ENCODE measurements at regions not wholly inside any gene's neighbourhood (a gene's known extent, or its start where the extent isn't known, plus 50 kb on each side); places are given as distances from the start of the nearest gene placed in this dataset.
A peak's percentile ranks its signal among the peaks of the same experiment; 100 is the strongest.

DNA sequence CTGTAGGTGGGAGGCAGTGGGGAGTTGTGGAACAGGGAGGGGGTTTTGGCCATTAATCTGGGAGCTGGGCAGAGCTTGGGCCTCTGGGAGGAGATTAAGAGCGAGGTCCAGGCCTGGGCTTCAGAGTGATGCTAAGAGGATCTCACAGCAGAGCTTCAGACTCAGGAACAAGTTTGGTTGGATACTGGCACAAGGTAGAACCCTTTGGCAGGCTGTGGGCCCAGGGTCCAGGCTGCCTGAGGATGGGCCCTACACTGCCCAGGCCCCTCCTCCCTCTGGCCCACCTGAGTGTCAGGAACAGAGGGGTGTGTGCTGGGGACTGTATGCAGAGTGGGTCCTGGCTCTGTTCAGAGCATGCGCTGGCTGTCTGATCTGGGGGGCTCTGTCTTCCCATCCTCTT, 334.9 kb downstream of the CYP26B1 start:
- DNase-seq (ENCODE audit: low spot score) = no peak

DNA sequence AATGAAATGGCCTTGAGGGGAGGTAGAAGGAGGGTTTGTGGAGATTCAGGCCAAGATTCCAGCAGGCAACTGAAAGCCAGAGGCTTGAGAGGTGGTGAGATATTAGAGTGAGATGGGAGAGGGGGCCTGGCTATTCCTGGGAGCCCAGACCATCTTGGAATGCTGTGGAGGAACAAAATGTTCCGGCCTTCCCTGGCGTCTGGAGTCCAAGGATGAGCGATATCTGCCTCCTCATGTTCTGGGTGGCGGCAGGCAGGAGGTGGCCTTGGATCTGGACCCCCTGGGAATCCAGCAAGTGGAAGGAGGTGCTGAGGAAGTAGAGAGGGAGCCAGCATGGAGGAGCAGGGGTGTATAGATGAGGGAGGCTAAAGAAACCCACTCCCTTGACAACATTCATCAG, 335.9 kb downstream of the CYP26B1 start:
- DNase-seq (ENCODE audit: low spot score) = no peak

DNA sequence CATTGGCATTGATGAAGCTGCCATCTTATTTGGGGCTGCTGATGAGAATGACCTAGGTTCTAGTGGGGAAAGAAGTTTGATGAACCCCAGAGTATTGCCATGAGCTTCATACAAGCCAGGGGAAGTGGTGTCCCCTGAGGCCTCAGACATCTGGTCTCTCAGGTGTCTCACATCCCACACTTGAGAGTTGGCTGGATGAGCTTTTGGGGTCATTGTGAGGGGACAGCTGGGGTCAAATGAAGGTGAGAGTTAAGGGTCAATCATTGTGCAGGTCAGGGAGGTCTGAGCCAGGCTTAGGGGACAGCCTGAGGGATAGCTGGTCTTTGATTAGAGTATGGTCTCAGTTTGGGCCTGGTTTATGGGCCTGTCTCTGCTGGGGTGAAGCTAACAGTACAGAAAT, 336.5 kb downstream of the CYP26B1 start:
- DNase-seq (ENCODE audit: low spot score) = no peak

DNA sequence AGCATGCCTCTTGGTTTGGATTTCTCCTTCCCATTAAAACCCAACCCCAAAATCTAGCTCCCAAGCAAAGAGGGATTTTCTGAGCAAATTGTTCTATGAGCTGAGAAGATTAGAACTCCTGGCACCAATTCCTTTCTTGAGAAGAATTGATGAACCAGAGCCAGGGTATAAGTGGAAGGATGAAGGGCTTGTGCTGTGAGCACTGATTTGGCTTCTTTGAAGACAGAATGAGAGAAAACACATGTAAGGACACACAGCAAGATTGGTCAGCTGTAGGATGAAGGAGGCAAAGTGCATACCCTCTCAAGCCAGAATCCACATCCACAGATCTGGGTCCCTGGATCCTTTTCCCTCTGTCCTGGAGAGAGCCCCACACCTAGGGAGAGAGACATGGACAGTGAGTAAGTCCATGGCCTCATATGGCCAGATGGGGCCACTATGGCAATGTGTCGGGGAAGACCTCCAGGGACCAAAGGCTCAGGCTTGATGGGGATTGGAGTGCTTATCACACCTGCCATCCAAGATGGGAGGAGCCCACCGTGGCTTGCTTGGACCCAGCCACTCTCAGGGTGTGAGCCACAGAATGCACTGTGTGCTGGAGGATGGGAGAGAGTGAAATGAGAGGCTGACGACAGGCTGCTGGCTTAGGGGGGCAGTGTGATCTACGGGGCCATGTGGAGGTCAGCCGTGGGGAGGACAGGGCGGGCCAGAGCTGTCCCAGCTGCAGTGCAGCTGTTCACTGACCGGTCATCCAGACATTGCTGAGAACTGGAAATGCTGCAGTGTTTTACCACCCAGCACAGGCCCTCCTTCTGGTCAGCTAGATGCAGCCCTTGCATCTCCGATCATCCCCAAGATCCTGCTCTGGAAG, 339.8 kb downstream of the CYP26B1 start:
- DNase-seq (ENCODE audit: low spot score) = no peak

DNA sequence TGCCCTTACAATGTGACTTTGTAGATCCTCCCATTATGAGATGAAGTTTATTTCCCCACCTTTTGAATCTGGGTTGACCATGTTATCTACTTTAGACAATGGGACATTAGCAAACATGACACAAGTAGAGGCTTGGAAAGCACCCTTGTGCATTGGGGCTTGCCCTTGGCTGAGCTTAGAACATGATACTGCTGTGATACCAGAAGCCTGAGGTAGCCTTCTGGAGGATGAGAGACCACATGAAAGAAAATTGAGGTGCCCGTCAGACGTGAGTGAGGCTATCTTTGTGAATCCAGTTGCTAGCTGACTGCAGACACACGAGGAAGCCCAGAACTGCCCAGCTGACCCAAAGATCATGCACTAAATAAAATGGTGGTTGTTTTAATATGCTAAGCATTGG, 341.2 kb downstream of the CYP26B1 start:
- DNase-seq (ENCODE audit: low spot score) = no peak

DNA sequence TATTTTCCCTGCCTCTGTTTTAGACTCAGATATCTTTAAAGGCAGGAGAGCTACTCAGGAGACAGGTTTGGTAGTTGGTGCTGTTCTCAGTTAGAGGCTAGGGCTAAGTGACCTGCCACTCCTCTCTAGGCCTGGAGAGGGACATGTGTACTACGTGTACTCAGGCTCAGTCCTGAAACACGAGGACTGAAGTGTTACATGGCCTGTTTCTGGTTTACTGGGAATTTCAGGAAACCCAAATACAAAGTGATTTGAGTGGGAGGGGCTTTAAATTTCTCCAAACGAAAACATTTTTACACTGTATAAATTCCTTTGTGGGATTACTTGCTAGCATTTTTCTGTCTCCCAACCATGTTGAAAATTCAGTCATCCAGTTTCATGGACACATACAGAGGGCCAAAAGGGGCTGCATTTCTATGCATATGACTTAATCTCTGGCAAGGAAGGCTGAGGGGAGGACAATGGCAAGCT, 343.3 kb downstream of the CYP26B1 start:
- DNase-seq (ENCODE audit: low spot score) = no peak

DNA sequence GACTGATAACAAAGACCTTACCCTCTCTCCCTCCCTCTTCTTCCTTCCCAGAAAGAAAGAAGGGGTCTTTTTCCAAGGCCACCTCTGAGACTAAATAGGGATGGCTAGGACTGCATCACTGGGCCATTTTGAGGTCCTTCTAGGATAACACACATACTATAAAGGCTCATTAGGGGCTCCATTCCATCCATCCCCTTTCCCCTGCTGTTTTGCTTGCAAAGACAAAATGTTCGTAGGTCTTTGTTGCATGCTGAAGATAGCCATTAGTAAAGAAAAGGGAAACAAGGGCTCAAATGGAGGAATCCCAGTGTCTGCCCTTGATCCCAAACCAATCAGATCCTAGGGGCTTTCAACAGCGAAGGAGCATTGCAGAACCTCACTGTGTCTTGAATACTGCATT, 344.3 kb downstream of the CYP26B1 start:
- DNase-seq (ENCODE audit: low spot score) = no peak

DNA sequence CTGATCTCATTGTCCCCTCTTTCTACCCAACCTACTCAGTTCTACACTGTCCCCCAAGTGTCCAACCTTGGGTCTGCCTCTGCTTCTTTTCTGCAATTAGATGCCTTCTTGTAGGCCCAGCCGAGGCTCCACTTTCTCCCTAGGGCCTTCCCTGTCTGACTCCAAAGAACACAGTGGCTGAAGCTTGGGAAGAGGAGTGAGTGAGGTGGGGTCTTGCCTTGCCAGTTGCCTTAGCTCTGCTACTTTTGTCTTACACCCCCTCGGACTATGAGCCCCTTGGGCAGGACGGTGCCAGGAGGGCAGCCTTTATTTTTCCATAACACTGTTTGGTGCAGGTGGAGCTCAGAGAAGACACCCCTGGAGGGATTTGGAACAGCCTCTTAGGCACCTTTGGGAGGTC, 345.1 kb downstream of the CYP26B1 start:
- no peak for DNase-seq (ENCODE audit: low spot score)

DNA sequence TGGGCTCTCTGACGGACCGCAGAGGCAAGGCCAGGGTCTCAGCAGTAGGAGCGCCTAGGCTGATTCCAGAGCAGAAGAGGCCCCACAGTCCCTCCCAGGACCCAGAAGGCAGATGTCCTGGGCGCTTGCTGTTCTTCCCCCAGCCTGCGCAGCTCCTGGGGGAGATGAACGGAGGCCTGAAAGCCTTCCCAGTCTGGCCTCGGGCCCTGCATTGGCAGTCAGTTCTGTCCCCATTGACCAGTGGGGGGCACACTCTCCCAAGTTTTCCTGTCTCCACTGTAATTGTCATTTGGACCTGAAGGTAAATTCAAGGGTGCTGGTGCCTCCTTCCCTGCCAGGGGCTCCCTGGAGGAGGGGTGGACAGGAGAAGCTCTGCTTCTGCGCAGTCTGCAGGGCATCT, 345.7 kb downstream of the CYP26B1 start:
- DNase-seq (ENCODE audit: low spot score) = peak; percentile 76

DNA sequence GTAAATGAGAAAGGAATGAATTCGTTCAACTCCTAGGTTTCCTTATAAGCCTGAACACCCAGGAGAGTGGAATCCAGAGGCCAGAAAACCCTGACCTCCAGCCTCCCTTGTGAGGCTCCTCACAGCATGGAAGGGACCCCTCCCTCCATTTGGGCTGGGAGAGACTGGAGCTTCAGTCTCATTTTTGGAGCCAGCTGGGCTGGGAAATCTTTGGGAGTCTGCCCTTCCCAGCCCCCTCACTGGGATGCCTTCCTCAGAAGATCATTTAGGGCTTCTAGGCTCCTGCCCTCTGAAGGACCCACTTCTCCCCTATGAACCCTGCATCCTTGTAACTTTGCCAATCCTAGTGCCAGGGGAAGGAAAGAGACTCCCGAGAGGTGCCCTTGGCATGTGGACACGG, 346.1 kb downstream of the CYP26B1 start:
- no peak for DNase-seq (ENCODE audit: low spot score)

DNA sequence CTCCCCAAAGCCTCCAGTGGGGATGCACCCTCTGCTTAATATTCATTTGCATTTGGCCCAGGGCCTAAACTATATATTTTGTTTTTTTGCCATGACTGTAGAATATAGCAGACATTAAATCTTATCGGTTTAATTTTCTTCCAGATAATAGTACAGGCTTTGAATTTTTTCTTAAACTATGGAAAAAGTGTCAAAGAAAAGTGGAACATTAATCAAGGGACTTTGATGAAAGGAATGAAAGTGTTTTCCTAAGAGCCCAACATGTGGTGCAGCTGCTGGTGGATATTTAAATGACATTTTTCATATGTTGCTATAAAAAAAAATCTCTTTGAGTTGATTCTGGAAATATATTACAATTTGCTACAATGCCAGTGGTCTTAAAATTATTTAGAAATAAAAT, 346.8 kb downstream of the CYP26B1 start:
- no peak for DNase-seq (ENCODE audit: low spot score)

DNA sequence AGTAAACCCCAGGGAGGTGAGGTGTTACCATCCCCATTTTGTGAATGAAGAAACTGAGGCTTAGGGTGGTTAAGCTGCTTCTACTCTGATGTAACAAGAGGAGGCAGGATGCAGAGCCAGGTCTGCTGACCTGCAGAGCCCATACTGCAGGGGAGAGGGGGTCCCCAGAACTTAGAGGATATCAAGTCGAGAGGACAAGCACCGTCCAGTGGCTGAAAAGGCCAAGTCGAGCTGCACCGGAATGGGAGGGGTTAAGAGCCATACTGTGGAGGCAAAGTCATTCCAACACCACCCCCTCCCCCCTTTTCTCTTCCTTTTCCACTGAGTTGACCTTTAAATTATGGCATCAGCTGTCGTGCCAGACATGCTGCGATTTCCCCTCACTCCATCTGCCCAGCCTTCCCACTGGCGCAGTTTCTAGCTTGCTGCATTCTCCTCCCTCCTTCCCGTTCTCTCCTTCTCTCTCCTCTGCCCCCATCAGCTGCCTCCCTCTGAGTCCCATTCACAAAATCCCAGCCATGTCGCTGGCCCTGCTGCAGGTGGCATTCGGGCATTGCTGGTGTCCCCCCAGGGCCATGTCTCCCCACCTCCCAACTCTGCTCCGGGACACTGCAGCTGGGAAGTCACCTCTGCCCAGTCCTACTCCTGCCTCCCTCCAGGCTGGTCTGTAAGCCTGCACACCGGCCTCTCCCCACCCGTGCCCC, 346.9 kb downstream of the DYSF start:
- no peak for DNase-seq (ENCODE audit: low spot score)

DNA sequence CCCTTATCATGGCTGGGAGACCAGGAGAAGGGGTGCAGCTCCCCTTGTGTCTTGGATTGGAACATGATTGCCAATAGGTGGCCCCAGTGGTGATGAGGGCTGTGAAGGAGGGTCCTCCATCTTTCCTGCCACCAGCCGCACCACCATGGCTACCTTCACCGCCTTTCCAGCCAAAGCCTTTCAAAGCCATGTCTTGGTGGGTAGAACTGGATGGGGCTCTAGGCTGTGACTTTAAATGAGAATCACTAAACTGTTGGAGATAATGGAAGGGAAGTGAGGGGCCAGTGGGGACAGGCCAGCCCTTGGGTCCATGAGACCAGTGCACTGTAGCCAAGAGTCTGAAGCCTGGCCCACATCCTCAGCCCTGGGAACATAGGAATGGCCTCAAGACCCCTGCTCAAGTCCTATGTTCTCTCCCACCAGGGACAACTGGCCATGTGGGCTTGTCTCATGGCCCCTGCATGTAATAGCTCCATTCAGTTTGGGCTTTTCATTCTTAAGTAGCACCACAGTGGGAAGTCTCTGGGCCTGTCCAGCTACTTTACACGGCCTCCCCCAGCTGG, 345.7 kb downstream of the DYSF start:
- DNase-seq (ENCODE audit: low spot score) = no peak

DNA sequence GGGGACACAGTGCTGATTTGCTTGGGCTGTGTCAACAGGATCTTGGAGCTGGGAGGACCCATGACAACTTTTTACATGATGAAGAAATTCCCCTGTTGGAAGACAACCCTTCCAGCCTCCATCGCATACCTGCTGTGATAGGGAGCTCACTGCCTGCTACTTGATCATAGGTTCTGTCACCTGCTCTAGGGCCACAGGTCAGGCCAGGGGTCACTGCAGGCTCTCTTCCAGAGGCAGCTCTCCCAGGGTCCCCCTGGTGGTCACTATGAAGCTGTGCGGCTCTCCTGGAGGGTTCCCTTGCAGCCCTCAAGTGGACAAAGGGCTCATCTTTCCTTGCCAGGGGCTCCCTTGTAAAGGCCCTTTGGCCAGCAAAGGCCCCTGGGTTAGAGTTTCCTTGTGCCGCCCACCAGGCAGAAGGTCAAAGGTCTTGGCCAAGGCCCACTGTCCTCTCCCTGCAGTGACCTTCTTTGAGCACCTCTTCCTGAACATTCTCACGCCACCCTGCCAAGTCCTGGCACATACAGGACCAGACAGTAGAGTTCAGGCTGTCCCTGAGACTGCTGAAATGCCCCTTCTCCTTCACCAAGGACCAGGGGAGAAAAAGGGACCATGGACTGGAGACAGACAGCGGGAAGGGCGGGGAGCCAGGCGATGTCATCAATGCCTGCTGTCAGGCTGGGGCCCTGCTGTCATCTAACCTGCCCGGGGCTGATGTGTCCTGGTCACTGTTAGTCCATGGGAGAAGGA, 345.1 kb downstream of the DYSF start:
- DNase-seq (ENCODE audit: low spot score) = peak; percentile 55

DNA sequence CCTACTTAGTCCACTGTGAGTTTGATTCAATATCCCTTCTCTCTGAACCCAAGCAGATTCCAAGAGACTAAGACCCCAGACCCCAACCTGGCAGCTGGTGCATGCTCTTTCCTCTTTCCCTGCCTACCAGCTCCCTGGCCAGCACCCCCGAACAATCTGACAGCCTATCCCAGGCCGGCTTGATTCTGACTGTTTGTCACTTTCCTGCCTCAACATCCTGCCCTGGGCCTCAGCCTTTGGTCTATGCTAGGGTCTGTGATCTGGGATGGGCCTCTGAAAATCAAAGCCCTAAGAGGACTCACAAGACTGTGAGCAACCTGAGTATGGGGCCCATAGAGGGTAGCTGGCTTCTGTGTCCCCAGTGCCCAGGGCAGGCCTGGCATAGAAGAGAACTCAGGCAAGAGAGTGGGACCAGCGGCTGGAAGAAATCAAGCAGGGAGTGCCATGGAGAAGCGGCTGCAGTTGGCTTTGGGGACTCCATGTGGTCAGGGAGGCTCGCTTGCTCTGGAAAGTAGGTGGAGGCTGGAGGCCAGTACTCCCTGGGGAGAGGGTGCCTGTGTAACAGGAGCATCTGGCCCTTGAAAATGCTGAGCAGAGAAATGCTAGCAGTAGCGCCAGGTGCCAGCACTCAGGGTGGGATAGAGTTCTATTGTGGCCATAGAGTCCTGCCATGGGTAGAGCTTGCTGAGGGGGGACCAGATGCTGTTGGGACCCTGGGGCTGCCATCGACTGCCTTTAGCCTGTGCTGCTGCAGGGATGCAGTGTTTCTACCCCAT, 343.9 kb downstream of the DYSF start:
- no peak for DNase-seq (ENCODE audit: low spot score)

DNA sequence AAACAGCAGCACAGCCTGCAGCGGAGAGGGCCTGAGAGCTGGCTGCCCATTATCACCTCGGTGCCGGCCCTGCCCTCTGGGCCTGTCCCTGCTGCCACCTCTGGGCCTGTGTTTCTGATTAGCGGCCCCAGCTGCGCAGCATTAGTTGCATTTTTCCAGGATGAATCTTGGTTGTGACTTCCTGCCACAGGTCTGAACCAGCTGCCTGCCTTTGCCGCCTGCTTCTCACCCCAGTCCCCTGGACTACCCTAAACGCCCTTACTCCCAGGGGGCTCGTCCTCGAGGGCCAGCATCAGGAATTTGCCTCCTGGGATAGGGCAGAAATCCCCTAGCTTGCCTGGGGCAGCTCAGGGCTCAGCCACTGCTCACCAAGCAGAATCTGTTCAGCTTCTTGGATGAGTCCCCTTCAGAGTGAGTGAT, 342.8 kb downstream of the DYSF start:
- DNase-seq (ENCODE audit: low spot score) = peak; percentile 56

DNA sequence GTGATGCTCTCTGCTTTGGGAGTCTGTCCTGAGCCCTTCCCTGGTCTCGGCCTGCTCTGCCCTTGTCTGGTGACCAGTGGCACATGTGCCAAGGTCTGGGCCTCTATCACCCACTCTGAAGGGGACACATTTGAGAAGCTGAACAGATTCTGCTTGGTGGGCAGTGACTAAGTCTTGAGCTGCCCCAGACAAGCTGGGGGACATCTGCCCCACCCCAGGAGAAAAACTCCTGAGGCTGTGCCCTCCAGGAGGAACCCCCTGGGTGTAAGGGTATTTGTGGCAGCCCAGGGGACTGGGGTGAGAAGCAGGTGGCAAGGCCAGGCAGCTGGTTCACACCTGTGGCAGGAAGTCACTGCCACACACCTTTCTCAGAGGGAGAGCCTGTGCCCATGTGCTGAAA, 342.1 kb downstream of the DYSF start:
- DNase-seq (ENCODE audit: low spot score) = no peak

DNA sequence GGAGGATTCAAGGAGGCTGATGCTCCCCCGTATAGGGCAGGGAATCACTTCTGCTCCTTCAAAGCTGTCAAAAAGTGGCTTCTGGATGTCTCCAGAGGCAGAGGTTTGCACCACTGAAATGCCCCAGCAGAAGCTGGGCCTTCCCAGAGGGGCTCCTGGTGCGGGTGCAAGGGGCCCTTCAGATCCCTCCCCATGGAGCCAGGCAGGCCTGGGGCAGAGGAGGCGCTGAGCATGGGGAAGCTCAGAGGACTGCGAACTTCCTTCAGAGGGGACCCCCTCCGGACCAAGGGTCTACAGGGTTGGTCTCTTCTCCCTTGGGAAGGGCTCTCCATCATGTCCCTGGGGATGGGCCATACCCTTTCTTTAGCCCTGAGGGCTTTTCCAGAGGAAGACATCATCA, 341.2 kb downstream of the DYSF start:
- no peak for DNase-seq (ENCODE audit: low spot score)

DNA sequence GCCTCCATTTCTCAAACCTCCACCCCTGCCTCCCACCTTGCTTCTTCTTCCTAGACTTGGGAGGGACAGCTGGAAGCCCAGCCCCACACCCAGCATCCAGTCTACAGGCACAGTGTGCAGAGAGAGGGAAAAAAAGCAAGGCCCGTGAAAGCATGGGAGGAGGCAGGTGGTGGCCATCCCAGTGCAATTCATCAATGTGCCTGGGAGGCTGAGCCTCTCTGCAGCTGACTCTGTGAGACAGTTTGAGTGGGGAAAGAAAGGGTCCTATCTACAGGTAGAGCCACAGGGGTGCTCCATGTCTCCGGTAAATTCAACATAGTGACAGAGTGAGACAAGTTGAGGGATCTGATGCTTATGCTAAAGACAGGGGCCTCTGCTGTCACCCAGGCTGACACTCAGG, 340.6 kb downstream of the DYSF start:
- no peak for DNase-seq (ENCODE audit: low spot score)

DNA sequence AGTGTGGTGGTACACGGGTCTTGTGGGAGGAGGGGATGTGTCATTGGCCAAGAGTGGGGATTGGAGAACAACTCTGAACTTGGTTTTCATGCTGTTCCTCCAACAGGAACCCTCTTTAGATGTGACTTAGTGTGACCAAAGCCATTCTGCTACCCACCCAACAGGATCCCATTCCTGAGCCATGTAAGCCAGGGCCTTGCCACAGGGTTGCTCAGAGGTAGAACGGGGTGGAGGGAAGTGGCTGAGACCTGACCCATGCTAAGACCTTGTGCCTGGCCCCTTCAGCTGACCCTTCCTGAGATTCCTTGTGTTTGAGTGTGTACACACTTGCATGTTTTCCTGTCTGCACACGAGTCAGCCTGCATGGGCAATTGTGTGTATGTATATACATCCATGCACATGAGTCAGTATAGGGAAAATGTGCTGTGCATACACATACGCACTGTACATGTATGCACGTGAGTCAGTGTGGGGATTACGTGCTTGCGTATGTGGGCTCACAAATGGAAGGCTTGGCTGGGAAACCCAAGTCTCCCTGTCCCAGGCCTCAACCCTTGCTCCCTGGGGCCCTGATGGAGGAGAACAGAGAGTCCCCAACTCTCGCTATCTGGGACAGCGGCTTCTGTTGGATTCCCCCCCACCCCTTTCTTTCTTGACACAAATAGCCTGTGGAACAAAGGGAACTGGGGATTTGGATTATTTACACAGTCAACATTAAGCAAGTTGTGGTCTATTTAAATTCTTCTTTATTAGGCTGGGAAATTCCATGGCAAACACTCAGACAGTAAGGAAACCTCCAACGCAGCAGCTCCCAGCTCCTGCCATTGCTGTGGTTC, 339.8 kb downstream of the DYSF start:
- peak; percentile 44 for DNase-seq (ENCODE audit: low spot score)
